ENCODE measurements at regions not wholly inside any gene's neighbourhood (a gene's known extent, or its start where the extent isn't known, plus 50 kb on each side); places are given as distances from the start of the nearest gene placed in this dataset.
A peak's percentile ranks its signal among the peaks of the same experiment; 100 is the strongest.
"Not testable (repeated sequence)": the region's sequence is repeated elsewhere in the genome, so short reads cannot be mapped to it uniquely, and the experiment has no call there.

- no peak for DNase-seq (ENCODE audit: low read depth)
These were observed 411.5 kb downstream of the TENT5A start for GRCh38 chr6:81340946-81341345.

GRCh38 chr6:81331526-81331925 is 421.0 kb downstream of the TENT5A start:
- DNase-seq (ENCODE audit: low read depth), result no peak

GRCh38 chr6:81328700-81329099 is 423.8 kb downstream of the TENT5A start:
- DNase-seq (ENCODE audit: low read depth), result no peak

- DNase-seq (ENCODE audit: low read depth), result peak; percentile 4
These were observed 425.5 kb downstream of the TENT5A start for GRCh38 chr6:81326881-81327561.

- DNase-seq (ENCODE audit: low read depth), result no peak
These were observed 442.7 kb downstream of the TENT5A start for GRCh38 chr6:81309811-81310210.

GRCh38 chr6:81308577-81309279 is 443.8 kb downstream of the TENT5A start:
- DNase-seq (ENCODE audit: low read depth), result no peak

GRCh38 chr6:81307651-81308214 is 444.7 kb downstream of the TENT5A start:
- DNase-seq (ENCODE audit: low read depth), result no peak

GRCh38 chr6:81304466-81304865 is 448.0 kb downstream of the TENT5A start:
- peak; percentile 4 for DNase-seq (ENCODE audit: low read depth)

GRCh38 chr6:81300961-81301360 is 451.5 kb downstream of the TENT5A start:
- DNase-seq (ENCODE audit: low read depth), result no peak

- no peak for DNase-seq (ENCODE audit: low read depth)
These were observed 453.7 kb downstream of the TENT5A start for GRCh38 chr6:81298751-81299150.

GRCh38 chr6:81295310-81295709 is 457.2 kb downstream of the TENT5A start:
- DNase-seq (ENCODE audit: low read depth), result no peak

- DNase-seq (ENCODE audit: low read depth), result no peak
These were observed 458.6 kb downstream of the TENT5A start for GRCh38 chr6:81293896-81294295.

- DNase-seq (ENCODE audit: low read depth), result no peak
These were observed 463.3 kb downstream of the TENT5A start for GRCh38 chr6:81289229-81289628.

GRCh38 chr6:81265106-81265505 is 487.4 kb downstream of the TENT5A start:
- DNase-seq (ENCODE audit: low read depth), result peak; percentile 73

GRCh38 chr6:81263531-81264168 is 488.8 kb downstream of the TENT5A start:
- DNase-seq (ENCODE audit: low read depth), result no peak

GRCh38 chr6:81262656-81263055 is 489.8 kb downstream of the TENT5A start:
- no peak for DNase-seq (ENCODE audit: low read depth)

GRCh38 chr6:81256223-81256622 is 496.3 kb downstream of the TENT5A start:
- not testable (repeated sequence) for DNase-seq (ENCODE audit: low read depth)

GRCh38 chr6:81253821-81254220 is 498.7 kb downstream of the TENT5A start:
- DNase-seq (ENCODE audit: low read depth), result no peak

GRCh38 chr6:81252231-81252630 is 500.2 kb downstream of the TENT5A start:
- no peak for DNase-seq (ENCODE audit: low read depth)

- no peak for DNase-seq (ENCODE audit: low read depth)
These were observed 506.3 kb downstream of the TENT5A start for GRCh38 chr6:81246200-81246599.

- DNase-seq (ENCODE audit: low read depth), result no peak
These were observed 509.9 kb downstream of the TENT5A start for GRCh38 chr6:81242624-81243023.

- peak; percentile 43 for DNase-seq (ENCODE audit: low read depth)
These were observed 511.1 kb downstream of the TENT5A start for GRCh38 chr6:81241126-81242041.

Measured in fibroblast of gingiva (primary cell).